Stimulated activated CD8-positive, alpha-beta memory T cell treated with anti-CD3 and anti-CD28 coated beads, Interleukin-2, amount 100 ng/mL, for 1 hour (primary cell): ENCODE measurements at regions not wholly inside any gene's neighbourhood (a gene's known extent, or its start where the extent isn't known, plus 50 kb on each side); places are given as distances from the start of the nearest gene placed in this dataset.

ENCODE experiments used
- DNase-seq, 2 donors: peaks; one replicate each; pipeline ENCODE4 v3.0.0-alpha.2; 2020; ENCODE audit warnings: low read depth in 2 of 2

DNA sequence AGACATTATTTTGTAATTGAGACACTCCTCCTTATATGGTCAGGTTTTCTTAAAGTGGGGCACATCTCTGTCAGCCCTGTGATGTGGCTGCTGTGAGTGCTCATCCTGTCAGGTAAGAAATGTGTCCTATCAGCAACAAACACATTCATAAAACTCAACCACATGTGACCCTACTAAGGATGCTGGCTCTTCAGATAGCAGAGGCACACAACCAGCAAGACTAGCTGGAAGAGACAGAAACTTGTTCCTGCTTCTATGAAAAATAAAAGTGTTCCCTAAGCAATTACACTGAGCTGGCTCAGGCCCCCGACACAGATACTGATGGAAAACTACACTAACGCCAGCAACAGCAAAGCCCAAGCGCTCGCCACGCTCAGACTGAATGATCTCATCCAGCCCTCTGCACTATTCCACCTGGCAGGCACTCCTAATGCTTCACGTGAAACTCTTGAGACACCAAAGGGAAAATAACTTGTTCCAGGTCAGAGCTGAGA, 49.8 kb upstream of the CYP2D6 start:
- no peak for DNase-seq
